Myocyte (in vitro differentiated cells): ENCODE measurements at regions not wholly inside any gene's neighbourhood (a gene's known extent, or its start where the extent isn't known, plus 50 kb on each side); places are given as distances from the start of the nearest gene placed in this dataset.
"Not testable (repeated sequence)": the region's sequence is repeated elsewhere in the genome, so short reads cannot be mapped to it uniquely, and the experiment has no call there.

ENCODE experiments used
- DNase-seq: peaks from one replicate; pipeline ENCODE4 v3.0.0-alpha.2; 2012; ENCODE audit warnings: low read depth

- not testable (repeated sequence) for DNase-seq
These were observed 62.8 kb downstream of the SCP2D1 start for GRCh38 chr20:18876394-18876793.

- DNase-seq, result no peak
These were observed 65.7 kb downstream of the SCP2D1 start for GRCh38 chr20:18879262-18879661.

- DNase-seq, result no peak
These were observed 73.2 kb downstream of the SCP2D1 start for GRCh38 chr20:18886756-18887155.

DNA sequence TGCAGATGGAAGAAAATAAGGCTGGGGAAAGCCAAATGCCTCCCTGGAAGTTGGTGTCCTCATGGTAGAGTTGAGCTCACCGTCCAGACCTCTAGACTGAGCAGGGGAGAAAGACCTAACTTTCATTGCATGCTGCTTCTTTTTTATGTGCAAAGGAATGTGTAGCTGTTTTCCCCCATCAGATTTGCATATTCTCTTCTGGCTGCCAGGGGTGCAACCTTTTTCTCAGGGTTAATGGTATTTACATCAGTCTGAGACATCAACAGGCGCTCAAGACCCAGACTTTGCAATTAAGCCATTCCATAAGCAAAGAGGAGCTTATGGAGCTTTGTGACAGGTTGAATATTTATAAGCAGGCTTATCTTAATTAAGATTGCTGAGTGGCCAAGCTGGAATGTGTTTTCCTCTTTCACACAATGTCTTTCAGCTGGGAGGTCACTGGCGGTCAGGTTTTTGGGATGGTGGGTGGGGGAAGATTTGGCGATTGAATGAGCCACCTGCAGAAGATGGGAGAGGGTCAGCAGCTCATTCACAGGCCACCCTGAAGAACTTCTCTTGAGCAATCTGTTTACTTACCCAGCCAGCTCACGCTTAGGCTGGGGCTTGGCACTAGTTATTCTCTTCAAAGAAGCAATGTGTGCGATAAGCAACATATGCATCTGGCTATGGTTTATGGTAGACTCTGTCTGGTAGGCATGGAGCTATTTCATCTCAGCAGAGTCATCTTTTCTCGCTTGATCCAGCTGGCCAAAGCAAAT is 88.6 kb downstream of the SCP2D1 start:
- no peak for DNase-seq

DNA sequence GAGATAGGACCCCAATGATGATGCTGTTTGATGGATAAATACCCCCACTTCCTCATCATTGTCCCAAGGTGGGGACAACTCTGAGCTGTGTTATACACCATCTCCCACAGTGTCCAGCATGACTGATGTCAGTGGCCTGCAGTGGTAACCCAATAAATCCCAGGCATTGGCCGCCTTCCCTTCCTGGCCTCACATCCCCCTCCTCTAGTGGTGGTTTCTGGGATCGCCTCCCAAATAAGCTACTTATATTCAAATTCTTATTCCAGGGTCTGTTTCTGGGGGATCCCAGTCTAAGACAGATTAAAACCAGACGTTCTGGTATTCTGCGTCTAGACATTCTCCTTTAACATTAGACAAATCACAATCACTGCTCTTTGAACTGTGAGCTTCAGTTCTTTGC is 90.6 kb downstream of the SCP2D1 start:
- DNase-seq, result no peak

DNA sequence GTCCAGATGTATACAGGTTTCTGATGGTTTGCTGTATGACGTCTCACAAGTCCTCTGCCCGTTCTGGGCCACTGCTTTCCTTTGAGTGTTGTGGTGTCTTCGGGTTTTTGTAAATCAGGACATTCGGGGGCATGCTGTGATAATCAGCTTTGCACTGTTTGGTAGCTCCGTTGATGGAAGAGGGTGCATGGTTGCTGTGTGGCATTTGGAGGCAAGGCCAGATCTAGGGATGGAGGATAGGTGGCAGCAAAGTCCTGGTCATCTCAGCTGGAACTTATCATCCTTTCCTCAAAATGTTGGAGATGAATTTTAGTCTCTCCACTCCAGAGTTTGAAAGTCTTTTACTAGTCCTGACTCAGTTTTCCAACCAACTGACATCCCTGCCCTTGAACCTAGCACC is 91.0 kb downstream of the SCP2D1 start:
- DNase-seq, result no peak

- DNase-seq, result no peak
These were observed 92.5 kb downstream of the SCP2D1 start for GRCh38 chr20:18906046-18906445.

DNA sequence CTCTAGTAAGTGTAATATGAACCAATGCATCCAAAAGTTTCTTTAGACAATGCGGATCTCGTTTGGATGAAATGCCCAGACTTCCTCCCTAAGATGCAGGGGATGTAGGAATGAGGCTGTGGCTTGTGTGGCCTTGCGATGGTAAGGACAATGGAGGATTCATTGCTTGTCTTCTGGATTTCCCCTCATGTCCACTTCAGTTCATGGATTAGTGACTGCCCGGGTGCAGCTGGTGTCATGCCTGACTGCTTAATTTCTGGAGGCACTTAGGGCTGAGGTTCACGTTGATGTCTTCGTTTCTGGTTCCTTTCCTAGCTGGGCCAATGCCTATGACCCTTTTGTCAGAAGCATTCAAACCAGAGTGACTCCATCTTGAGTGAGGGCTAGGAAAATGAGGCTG is 93.8 kb downstream of the SCP2D1 start:
- DNase-seq, result no peak

DNA sequence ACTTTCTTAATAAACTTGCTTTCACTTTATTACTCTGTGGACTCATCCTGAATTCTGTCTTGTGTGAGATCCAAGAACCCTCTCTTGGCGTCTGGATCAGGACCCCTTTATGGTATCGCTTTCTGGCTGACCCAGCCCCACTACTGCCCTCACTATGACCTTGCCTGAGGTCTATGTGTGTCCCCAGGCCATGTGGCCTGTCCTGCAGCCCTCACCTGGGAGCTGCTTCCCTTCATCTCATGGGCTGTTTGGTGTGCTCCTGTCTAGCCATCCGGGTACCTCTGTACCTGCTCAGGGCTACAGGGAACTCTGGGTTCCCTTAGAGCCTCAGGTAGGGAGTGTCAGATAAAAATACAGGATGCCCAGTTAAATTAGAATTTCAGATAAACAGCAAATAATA is 94.5 kb downstream of the SCP2D1 start:
- no peak for DNase-seq

- no peak for DNase-seq
These were observed 95.7 kb downstream of the SCP2D1 start for GRCh38 chr20:18909254-18909653.

DNA sequence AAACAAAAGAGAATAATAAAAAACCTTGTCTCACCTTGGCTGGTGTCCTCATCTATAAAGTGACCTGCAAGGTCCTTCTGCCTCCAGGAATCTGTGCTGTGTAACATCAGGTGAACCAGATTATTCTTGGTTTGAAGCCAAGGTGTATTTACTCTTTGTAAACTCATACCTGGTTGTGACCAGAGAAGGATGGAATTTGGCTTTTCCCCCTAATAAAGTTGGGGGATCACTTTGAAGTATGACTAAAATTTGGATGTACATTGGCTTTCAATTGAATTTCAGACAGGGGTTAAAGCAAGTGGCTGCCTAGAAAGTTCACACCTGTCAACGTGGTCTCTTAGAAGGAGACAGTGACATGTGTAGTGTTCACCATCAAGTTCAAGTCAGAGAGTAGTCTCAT is 100.1 kb downstream of the SCP2D1 start:
- no peak for DNase-seq

GRCh38 chr20:18914796-18915195 is 101.2 kb downstream of the SCP2D1 start:
- no peak for DNase-seq

- DNase-seq, result no peak
These were observed 103.5 kb downstream of the SCP2D1 start for GRCh38 chr20:18916886-18917750.

- no peak for DNase-seq
These were observed 106.4 kb downstream of the SCP2D1 start for GRCh38 chr20:18919996-18920395.

DNA sequence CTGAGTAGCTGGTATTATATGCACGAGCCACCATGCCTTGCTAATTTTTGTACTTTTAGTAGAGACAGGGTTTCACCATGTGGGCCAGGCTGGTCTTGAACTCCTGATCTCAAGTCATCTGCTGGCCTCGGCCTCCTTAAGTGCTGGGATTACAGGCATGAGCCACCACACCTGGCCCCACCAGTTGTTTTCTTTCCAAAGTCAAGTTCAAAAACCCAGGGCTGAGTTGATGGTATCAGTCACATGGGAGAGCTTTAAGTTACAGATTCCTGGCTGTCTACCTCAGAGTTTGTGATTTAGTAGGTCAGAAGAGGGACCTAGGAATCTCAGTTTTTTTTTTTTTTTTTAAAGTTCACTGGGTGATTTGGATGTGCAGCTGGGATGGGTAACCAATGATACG is 107.7 kb downstream of the SCP2D1 start:
- no peak for DNase-seq

GRCh38 chr20:18922251-18922650 is 108.7 kb downstream of the SCP2D1 start:
- no peak for DNase-seq

GRCh38 chr20:18922898-18923297 is 109.3 kb downstream of the SCP2D1 start:
- no peak for DNase-seq

DNA sequence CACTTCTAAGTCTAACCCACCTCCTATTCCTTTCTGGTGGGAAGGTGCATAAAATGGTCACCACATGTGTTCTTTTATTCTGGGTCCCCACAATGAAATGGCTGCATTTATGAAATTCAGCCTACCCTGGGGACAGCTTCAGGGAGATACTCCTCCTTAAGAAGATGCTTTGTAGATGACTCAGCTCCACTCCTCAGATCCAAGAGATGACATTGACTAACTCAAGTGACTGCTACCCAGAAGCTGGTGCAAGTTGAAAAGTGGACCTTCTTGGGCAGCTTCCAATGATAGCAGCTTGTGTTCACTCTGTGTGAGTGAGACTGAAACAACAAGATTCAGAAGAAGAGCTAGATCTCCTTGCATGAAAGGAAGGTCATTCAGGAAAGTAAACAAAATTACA is 113.4 kb downstream of the SCP2D1 start:
- no peak for DNase-seq

- DNase-seq, result no peak
These were observed 115.0 kb downstream of the SCP2D1 start for GRCh38 chr20:18928626-18929025.

- DNase-seq, result no peak
These were observed 116.2 kb downstream of the SCP2D1 start for GRCh38 chr20:18929800-18930199.

GRCh38 chr20:18943542-18943941 is 130.0 kb downstream of the SCP2D1 start:
- no peak for DNase-seq

GRCh38 chr20:18956890-18957289 is 143.3 kb downstream of the SCP2D1 start:
- DNase-seq, result no peak

DNA sequence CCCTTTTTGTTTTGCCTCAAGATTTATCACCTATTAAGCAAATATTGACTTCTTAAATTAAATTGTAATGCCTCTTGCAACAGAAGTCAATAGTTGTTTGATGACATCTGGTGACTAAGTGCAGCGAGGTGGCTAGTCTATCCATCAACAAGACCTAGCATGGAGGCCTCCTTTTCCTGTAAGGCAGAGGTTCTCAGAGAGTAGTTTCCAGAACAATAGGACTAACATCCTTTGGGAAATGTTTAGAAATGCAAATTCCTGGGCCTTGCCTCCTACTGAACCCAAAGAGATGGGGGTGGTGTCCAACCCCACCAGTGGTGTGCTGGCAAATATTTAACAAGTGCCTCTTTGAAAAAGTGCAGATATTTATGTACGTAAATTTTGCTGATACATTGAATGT is 143.7 kb downstream of the SCP2D1 start:
- no peak for DNase-seq
